ENCODE measurements at regions not wholly inside any gene's neighbourhood (a gene's known extent, or its start where the extent isn't known, plus 50 kb on each side); places are given as distances from the start of the nearest gene placed in this dataset.
"Not testable (repeated sequence)": the region's sequence is repeated elsewhere in the genome, so short reads cannot be mapped to it uniquely, and the experiment has no call there.

DNA sequence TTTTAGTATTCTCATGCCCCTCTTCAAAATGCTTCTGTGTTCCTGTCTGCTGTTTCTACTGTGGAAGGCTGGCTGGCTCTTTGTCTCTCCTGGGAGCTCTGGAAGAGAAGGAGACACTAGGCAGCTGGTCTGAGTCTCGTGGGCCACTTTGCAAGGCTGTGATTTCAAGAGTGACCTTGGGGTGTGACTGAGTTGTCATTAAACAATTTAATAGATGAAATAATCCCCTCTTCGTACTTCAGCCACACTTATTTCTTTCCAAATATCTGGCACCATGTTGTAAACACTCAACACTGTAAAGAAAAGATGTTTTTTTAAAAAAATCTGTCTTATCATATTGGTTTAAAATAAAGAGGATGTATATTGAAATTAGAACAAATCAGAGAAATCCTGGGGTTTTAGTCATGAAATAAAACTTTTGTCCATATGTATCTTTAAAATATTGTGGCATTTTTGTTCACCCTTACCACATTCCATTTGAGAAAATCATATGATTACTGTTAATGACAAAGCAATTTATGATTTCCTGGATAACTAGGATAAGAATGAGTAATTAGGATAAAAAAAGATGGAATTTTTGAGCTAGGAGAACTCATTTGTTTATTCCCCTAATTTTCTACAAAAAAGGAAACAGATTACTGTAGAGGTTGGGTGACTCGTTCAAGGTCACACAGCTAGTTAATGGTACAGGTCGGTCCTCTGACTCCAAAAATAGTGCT is 200.8 kb downstream of the MAT2B start:
- DNase-seq: peak; percentile 29 to 54

DNA sequence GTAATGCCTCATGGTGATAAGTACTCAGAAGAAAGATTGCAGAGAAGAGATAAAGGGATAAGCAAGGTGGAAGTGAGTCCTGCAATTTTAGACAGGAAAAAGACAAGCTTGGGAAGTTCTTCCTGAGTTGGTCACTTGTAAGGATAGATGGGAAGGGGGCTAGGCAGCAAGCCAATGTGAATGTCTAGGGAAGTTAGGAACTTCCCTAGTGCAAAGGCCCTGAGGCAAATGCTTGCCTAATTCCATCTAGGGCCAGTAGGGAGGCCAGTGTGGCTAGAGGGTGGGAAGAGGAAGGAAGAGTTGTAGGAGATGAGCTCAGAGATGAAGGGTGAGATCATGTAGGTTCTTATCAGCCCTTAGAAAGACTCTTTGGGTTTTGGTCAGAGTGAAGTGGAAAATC is 206.6 kb downstream of the MAT2B start:
- no peak for DNase-seq

DNA sequence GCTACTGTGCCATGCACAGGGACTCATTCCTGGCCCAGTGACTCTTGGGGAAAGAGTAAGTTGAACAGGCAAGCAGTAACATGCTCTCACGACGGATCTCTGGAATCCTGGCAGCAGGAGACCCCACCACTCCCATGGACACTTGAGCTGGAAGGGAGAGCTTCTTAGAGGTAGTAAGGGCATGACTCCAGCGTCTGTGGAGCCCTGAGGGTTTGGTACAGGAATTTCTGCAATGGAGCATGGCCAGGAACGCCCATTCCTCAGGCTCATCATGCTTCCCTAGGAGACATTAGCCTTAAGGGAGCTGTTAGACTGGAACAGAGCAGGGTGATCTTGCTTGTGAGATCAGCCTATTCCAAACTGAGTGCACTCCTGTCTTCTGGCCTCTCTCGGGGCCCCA is 212.9 kb downstream of the MAT2B start:
- no peak for DNase-seq

DNA sequence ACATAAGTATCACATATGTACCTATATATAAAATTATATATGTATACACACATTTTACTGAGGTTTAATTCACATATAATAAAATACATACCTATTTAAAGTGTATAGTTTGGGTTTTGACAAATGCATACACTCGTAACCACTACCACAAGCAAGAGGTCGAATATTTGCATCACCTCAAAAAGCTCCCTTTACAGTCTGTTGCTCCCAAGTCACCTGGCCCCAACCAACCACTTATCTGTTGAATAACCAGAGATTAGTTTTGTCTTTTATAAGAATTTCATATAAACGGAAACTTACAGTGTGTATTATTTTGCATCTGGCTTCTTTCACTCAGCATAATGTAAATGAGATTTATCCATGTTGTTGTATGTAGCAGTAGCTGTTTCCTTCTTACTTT is 218.9 kb downstream of the MAT2B start:
- DNase-seq: no peak

DNA sequence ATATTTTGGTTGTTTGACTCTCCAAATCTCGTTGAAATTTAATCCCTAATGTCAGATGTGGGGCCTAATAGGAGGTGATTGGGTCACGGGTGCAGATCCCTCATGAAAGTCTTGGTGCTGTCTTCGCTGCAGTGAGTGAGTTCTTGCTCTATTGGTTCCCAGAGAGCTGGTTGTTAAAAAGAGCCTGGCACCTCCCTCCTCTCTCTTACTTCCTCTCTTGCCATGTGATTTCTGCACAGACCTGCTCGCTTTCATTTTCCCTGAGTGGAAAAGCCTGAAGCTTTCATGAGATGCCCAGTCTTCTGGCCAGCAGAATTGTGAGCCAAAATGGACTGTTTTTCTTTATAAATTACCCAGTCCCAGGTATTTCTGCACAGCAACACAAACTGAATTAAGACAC is 221.6 kb downstream of the MAT2B start:
- DNase-seq: no peak

DNA sequence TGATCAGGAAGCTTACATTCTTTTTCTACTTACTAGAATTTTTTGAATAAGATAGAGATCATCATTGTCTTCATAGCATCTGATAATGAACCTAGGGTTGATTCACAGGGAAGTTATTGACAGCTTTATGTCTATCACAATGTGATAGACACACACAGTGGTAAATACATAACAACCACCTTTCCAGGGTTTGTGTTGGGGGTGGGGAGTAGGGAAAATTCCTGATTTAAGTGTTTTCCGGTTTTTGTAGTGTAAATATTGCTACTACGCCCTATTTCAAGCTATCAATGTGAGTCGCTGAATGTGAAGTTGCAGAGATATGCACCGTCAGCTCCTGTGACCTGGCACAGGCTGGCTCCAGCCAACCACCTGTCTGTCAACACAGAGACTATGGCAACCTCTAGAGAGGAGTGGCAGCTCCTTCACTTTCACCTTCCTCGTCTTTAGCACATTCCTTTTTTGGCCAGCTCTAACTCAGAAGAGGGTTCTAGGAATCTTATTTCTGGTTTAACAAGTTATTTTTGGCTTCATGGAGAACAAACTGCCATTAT is 224.9 kb downstream of the MAT2B start:
- DNase-seq: no peak

DNA sequence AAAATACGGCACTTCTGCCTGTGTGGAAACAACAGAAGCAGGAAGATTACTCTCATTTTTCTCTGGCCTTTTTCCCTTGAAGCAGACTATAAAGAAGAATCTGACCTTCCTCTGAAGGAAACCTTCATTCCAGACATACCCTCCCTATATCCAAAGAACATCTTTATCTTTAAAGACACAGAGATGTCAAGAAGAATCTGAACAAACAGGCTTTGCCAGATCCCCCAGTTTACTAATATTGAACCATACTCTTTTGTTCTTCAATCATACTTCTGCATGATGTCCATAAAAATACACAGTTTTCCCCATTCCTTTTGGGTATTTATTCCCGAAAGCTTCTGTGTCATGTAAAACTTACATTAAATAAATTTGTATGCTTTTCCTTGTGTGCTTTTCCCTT is 225.8 kb downstream of the MAT2B start:
- no peak for DNase-seq

DNA sequence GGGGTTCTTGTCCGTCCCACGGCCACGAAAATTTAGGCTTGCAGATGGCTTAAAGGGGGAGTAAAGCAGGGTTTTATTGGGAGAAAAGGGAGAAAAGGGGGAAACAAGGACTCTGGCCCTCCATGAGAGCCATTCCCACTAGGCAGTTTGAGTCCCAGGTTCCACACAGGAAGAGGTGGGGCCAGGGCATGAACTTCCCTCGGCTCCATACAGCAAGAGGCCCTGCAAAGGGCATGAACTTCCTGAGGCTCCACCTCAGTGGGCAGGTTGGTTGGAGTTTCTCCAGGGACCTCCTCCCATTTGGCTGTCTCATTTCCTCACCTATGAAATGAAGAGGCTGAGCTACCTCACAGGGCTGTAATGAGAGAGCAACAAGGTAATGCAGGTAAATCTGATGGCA is 229.7 kb downstream of the MAT2B start:
- DNase-seq: no peak

DNA sequence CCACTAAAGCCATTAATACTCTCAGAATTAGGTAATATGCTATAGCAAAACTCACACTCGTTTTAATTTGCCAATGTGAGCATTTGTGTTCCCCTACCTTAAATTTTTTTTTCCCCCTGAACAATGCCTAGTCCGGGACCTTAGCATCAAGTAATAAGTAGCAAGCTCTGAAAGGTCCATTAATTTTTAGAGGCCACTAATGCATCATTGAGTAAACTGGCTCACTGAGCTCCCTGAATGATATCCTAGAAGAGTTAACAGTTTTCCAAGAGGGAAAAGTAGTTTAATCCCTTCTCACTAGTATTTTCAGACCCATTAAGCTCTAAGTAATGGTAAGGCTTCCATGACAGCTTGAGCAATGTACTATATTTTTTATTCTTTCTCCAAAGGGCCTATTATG is 242.2 kb downstream of the MAT2B start:
- DNase-seq: no peak

DNA sequence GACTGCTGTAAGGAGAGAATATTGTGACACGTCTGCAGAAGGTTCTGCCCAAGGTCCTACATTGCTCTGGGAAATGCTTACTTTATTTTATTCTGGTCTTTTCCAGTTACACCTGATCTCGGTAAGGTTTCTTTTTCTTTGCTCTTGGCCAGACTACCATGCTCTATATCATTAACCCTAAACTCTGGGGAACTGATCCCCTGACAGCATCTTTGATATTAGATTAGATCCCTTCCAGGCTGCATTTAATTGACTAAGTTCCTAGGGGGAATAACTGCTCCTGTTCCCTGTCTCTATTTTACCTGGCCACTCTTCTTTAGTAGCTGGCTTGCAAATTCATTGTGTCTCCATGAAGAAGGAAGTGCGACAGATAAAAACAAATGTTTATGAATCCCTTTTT is 243.5 kb downstream of the MAT2B start:
- no peak for DNase-seq

DNA sequence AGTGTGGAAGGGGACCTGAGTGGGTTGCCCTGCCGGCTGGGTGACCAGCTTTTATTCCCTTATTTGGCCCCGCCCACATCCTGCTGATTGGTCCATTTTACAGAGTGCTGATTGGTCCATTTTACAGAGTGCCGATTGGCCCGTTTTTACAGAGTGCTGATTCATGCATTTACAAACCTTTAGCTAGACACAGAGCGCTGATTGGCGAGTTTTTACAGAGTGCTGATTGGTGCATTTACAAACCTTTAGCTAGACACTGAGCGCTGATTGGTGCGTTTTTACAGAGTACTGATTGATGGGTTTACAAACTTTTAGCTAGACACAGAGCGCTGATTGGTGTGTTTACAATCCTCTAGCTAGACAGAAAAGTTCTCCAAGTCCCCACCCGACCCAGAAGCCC is 245.0 kb downstream of the MAT2B start:
- not testable (repeated sequence) for DNase-seq

DNA sequence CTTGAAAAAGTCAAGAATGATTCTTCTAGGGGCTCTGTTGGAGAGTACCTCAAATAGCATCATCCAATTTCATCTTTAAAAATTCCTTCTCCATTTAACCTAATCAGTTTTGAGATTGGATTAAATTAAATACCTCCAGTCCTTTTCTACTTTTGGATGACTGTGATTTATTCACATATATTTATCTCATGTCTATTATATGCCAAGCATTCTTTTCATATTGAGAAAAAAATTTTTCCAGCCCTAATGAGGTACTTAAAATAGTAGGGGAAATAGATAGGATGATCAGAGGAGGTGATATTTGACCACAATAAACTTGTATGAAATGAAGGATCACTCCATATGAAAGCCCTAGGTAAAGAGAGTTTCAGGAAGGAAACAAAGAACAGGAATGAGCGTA is 250.1 kb downstream of the MAT2B start:
- DNase-seq: no peak

DNA sequence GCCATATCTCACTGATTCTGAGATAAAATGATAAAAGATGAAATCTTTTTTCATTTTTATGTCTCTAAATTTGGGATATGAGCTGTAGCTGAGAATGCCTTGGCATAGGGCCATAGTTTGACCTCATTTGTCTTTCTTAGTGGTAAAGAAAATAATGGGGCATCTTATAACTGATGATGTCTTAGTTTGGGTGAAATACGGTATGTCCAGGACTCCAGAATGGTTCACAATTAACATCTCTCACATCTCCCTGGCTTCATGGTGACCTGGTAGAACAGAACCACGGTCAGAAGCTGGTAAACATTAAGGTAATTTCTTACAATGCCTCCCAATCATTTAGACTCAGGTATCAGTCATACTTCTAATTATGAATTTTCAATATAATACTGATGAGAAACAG is 250.8 kb downstream of the MAT2B start:
- no peak for DNase-seq

DNA sequence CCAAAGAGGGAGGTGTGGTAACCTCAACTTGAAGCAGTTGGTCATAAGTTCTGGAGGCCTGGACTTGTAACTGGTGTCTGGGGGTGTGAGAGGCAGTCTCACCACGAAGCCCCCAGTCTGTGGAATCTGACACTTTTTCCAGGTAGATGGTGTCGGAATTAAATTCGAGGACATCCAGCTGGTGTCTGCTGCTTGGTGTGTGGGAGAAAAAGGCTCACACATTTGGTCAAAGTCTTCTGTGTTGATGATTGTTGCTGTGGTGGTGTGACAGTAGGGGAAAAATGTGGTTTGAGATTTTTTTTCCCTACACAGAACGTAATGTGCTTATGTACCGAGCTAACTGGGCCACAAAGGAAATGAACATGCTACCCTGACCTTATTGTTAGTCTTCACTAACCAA is 251.9 kb downstream of the MAT2B start:
- no peak for DNase-seq

DNA sequence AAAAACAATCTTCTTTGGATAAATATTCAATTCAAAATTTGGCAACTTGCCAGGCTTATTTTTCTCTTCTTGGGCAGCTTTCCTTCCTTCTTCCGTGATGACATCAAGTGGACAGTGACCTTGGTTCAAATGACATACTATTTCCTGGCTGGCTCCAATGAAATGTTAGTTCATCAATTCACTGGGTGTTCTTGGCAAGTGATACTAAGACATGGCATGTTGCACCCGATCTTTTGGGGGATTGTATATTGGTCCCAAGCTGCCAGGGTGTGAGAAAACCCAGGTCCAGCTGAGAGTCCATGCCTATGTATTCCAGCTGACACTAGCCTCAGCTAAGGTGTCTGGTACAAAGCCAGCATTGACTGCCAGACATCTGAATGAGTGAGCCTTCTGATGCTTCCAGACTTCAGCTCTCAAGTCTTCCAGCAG is 252.9 kb downstream of the MAT2B start:
- DNase-seq: no peak

DNA sequence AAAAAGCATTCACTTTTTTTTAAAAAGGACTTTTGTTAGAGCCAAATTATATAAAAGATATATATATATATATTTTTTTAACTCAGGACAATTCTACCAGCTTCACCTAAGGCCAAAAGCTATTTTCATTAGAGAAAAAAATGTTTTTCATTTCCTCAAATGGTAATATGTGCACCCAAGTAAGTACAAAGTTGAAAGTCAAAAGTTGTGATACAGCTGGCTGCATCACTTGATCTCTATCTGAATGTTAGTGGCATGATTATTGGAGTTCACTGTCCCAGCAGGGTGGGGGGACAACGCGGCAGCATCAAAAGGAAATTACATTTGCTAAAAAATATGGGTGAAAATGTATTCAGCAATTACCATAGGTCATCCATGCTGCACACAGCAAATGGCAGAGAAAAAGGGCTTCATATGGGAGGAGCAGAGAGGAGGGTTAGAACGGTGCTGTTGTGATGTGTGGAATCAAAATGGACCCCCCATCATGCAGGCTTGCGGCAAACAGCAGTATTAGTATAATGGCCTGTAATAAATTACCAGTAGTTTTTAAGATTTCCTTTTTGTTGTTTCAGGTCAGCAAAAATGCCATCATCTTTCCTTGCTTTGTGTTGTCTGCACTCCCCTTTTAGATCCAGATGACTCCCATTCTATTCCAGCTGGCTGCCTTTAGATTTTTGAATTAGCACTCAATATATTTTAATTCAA is 253.7 kb downstream of the MAT2B start:
- no peak for DNase-seq

DNA sequence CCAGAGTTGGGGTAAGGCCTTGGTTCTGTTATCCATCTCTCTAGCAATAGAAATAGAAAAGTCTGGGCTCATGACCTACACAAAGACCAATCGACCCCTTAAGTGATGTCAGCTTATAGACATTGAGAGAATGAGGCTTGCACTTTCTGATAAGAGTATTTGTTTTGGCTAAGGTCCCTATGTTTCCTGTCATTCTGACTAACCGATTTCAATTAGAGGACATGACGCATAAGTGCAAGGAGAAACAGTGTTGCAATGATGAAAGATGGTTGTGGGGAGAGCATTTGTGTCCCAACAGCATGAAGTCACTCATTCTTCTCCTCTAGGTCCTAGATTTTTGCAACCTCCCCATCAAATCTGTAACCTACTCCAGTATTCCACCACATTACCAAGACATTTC is 255.1 kb downstream of the MAT2B start:
- DNase-seq: no peak

DNA sequence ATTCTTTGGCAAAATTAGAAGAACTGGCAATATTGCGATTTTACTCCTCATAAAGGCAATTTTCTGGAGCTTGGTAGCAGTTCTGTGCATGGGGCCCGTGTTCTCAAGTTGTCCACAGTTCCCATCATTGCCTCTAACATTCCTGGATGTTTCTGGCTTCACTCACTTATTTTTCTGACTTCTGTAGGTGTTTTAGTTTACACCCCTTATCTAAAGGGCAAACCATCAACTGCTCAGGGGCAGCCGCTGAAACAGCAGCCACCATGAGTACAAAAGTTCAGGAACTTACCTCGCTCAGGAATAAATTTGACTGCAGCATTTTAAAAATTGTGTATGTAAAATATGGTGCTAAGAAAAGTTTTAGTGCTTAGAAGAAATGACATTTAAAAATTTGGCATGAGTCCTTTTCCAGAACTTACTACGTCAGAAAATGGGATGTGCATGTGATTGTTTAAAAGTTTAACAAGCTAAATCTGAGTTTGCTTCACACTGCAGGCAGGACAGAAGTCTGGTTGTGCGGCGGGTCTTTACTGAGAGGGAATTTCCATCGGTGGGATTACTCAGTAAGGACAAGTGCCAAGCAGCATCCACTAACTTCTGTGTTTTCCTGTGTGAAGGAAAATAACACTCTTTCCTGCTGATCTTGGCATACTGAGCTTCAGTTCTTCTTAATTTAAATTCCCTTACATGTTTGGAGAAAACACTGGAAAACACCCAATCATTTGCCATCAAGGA is 261.7 kb downstream of the MAT2B start:
- DNase-seq: no peak

DNA sequence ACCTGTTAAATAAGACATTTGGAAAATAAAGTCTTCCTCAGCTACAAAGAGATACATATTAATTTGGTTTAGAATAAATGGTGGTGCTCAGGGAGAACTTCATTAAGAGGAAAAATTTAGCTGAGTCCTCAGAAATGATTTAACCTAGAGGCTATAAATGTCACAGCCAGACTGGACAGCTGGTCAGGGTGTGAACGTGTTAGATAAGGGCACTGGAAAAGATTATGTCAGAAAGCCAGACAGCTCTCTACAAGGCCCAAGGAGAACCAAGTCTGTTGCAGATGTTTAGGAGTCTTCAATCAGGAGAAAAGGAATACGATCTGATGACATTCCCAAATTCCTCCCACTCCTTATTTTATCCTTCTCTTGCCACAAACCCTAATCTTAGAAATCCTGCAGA is 265.2 kb downstream of the MAT2B start:
- peak in 1 of 2 experiments; percentile 13 for DNase-seq

DNA sequence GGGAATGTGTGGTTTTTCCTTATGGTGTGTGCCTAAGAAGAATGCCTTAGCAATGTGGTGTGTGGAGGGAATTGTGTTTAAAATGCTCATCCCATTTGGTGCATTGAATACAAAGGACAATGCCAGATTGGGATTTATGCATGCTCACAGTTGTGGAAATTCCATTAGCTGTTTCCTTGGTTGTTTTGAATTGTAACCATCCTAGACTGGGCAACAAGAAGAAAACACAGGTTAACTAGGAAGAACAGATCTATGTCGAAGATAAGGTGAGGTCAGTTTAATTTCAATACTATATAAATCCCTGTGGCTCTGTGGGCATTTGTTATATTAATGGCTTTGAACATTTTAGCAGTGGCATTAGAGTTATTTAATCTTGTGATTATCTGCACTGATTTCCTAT is 266.8 kb downstream of the MAT2B start:
- no peak for DNase-seq

DNA sequence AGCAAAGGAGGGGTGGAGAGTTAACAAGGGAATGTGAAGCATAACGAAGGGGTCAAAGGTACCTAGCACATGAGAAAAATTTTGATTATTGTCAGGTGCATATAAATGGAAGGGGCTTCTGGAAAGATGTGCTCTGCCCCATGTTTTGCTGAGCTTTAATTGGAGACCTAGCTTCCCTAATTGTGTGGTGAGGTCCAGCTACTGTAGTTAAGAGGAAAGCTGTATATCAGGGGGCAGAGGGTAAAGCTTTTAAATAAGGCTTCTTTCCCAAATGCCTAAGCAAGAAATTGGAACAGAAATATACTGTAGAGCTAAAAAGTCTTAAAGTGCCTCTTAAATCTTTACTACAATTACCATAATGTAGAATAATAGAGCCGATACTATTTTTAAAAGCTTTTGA is 267.2 kb downstream of the MAT2B start:
- DNase-seq: no peak

DNA sequence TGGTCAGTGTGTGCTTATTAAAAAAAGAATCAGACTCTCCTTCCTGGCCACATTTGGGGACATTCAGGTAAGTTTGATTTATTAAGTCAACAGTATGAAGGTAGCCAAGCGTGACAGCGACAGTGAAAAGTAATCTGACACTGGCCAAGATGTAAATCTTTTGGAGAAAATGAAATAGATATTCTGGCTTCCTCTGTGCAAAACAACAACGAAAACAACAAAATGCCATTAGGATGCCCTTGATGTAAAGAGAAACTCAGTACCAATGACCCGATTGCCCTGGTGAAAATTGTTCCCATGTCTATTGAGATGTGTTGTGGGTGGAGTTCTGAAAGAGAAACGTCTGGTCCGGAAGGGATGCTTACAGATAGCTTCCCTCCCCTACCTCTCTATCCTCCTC is 267.8 kb downstream of the MAT2B start:
- no peak for DNase-seq

DNA sequence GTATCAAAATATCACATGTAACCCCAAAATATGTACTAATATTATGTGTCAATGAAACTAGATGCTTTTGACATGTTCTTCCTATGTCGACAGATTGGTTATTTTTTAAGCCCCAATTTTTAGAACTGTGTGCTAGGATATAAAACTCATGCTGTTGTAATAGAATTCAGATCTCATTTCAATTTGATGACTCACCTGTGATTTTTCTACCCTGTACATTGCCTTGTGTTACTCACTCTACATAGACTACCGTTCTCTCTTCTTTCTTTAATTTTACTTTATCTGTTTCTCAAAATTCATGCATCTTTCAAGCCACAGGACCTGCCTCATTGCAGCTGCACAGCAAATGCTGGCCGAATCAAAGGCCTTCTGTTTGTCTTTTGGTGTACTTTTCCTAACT is 284.5 kb downstream of the MAT2B start:
- no peak for DNase-seq

DNA sequence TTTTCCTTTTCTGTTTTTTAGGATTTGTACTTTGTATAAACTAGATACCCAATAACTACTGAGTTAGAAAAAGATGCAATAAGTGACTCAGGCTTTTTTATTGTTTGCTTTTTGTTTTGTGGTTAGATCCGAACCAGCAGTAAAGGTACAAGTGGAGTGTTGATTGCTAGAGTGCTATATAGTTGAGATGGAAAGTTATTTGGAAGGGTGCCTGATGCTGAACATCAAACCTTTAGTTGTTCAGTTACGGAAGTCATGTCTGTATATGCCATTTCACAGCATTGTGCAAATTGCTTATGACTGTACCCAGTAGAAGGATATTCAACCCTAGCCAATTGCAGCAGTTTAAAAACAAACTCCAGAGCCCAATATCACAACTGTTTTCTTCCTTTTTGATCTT is 285.1 kb downstream of the MAT2B start:
- no peak for DNase-seq

Measured in NCI-H524 (cell line).